Memory B cell (primary cell): ENCODE measurements at regions not wholly inside any gene's neighbourhood (a gene's known extent, or its start where the extent isn't known, plus 50 kb on each side); places are given as distances from the start of the nearest gene placed in this dataset.

Experiments
- ATAC-seq: fragments of 150-1000 bp; cut with Tn5 transposase; 2 replicates; pipeline ENCODE4 v1.10.0; 2021; ENCODE audit warnings: low read depth, mild to moderate bottlenecking, moderate library complexity
- DNase-seq, 2 donors: peaks; one replicate each; pipeline ENCODE4 v3.0.0; 2022; ENCODE audit warnings: low spot score in 2 of 2
- H3K27ac Mint-ChIP-seq: one replicate; pipeline ENCODE4 v1.8.0; 2022; ENCODE audit warnings: mild to moderate bottlenecking, moderate library complexity, mixed read lengths
- H3K27me3 Mint-ChIP-seq: one replicate; pipeline ENCODE4 v1.8.0; 2022; ENCODE audit warnings: mixed read lengths
- H3K36me3 Mint-ChIP-seq: one replicate; pipeline ENCODE4 v1.8.0; 2022; ENCODE audit warnings: mild to moderate bottlenecking, mixed read lengths
- H3K4me1 Mint-ChIP-seq: one replicate; pipeline ENCODE4 v1.8.0; 2022; ENCODE audit warnings: mixed read lengths
- H3K4me3 Mint-ChIP-seq: one replicate; pipeline ENCODE4 v1.8.0; 2022; ENCODE audit warnings: mild to moderate bottlenecking, moderate library complexity, mixed read lengths
- H3K9me3 Mint-ChIP-seq: one replicate; pipeline ENCODE4 v1.8.0; 2022; ENCODE audit warnings: mixed read lengths

- H3K36me3 Mint-ChIP-seq: no peaks in the 10 kb centered on the region
- H3K4me1 Mint-ChIP-seq: no peaks in the 10 kb centered on the region
- peaks cover 2% of the 10 kb centered on the region for H3K27me3 Mint-ChIP-seq
- no peaks in the 10 kb centered on the region for H3K9me3 Mint-ChIP-seq
- no peak overlapping the region for H3K27ac Mint-ChIP-seq
- ATAC-seq (no peak), DNase-seq (no peak)
- H3K4me3 Mint-ChIP-seq: no peak overlapping the region
These were observed 432.6 kb downstream of the ETNK1 start for GRCh38 chr12:23057571-23057970.

- Mint-ChIP-seq H3K4me3 (no peak overlapping the region), H3K36me3 (no peaks in the 10 kb centered on the region), H3K4me1 (no peaks in the 10 kb centered on the region), H3K27ac (no peak overlapping the region), H3K27me3 (peaks cover 2% of the 10 kb centered on the region), H3K9me3 (no peaks in the 10 kb centered on the region)
- ATAC-seq (no peak), DNase-seq (no peak)
These were observed 435.2 kb downstream of the ETNK1 start for GRCh38 chr12:23060161-23060560.

DNA sequence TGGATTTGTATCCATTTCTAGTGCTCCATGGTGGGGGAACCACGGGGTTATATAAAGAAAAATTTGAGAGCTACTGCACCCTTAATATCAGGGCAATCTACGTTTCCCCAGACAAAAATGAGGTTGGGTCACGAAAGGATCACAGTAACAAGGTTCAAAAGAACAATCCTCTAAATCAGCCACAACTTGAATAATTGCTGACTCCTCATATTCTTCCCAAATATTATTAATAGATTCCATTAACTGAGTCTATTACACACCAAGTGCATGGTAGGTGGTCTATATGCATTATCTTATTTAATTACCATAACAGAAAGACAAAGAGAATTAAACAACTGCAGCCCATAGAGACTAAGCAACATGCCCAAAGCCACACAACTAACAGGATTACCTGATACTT is 438.2 kb downstream of the ETNK1 start:
- Mint-ChIP-seq H3K27ac (no peak overlapping the region), H3K4me1 (no peaks in the 10 kb centered on the region), H3K27me3 (no peaks in the 10 kb centered on the region), H3K9me3 (no peaks in the 10 kb centered on the region), H3K4me3 (no peak overlapping the region), H3K36me3 (no peaks in the 10 kb centered on the region)
- no peak for ATAC-seq
- DNase-seq: no peak

DNA sequence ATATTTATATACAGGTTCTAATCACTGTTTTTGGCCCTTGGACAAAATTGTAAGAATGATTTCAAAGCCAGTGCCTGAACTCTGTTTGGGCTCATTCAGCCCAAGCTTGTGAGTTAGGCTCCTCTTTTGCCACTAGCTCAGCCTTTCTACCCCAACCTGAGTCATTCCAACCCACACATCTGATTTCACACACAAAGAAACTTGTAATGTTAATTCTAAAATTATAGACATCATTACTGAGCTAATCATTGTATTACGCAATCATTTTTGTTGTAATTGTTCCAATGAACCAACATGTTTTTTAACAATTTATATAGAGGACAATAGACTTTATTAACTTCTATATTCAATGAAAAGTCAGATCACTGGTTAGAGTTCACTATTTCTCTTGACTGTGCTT is 441.1 kb downstream of the ETNK1 start:
- Mint-ChIP-seq H3K27me3 (no peaks in the 10 kb centered on the region), H3K36me3 (no peaks in the 10 kb centered on the region), H3K9me3 (no peaks in the 10 kb centered on the region), H3K4me3 (no peak overlapping the region), H3K27ac (no peak overlapping the region), H3K4me1 (no peaks in the 10 kb centered on the region)
- DNase-seq (no peak), ATAC-seq (no peak)

DNA sequence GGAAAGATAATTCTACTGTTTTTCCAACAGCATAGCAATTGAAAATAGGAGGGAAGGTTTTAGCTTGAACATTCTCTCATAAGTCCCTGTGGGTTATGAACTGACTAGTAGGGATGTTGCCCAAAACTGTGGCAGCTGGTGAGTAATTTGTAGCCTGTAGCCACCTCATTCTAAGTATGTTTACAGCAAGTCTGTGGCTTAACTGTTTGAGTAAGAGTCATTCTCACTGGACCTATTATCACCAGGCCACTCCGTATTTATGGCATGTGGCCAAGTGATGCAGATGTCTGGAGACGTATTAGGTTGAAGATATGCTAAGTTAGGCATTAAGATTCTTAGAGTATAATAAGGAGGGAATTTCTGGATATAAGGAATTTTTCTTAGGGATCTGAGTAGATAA is 458.3 kb downstream of the ETNK1 start:
- DNase-seq (no peak), ATAC-seq (no peak)
- H3K9me3 Mint-ChIP-seq: no peaks in the 10 kb centered on the region
- H3K27me3 Mint-ChIP-seq: no peaks in the 10 kb centered on the region
- no peaks in the 10 kb centered on the region for H3K36me3 Mint-ChIP-seq
- H3K4me1 Mint-ChIP-seq: no peaks in the 10 kb centered on the region
- no peak overlapping the region for H3K4me3 Mint-ChIP-seq
- H3K27ac Mint-ChIP-seq: no peak overlapping the region

DNA sequence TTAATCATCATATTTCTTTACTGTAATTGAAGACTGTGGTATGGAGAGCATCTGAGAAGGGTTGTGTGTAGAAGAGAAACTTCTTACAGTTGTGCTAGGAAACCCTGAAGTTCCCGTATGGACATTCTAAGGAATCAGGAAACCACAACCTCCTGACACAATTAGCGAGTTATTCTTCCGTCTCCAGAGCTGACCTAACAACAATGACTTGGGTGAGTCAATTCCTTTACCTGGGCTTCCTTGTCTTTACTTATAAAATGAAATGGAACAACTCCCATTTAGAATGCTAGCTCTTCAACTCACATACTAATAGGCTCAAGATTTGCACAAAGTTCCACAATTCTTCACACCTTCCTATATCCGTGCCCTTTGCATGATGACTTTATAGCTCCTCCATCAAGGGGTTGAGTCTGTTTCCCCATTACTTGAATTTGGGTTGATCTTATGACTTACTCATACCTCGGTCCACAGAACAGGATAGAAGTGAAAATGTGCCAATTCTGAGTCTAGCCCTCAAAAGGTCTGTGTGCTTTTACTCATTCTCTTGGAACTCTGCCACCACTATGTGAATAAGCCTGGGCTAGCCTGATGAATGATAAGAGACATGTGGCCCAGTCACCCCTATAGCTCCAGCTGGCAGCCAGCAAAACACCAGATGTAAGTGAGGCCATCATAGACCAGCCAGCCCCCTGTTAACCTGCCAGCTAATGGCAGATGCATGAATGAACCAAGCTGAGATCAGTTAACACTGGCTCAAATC is 459.4 kb downstream of the ETNK1 start:
- Mint-ChIP-seq H3K27me3 (no peaks in the 10 kb centered on the region), H3K27ac (no peak overlapping the region), H3K4me1 (no peaks in the 10 kb centered on the region), H3K9me3 (no peaks in the 10 kb centered on the region), H3K36me3 (no peaks in the 10 kb centered on the region), H3K4me3 (no peak overlapping the region)
- no peak for ATAC-seq
- no peak for DNase-seq

GRCh38 chr12:23088594-23088993 is 463.6 kb downstream of the ETNK1 start:
- H3K4me1 Mint-ChIP-seq: no peaks in the 10 kb centered on the region
- DNase-seq: no peak

GRCh38 chr12:23093488-23093887 is 468.5 kb downstream of the ETNK1 start:
- Mint-ChIP-seq H3K36me3 (no peaks in the 10 kb centered on the region), H3K4me3 (no peak overlapping the region), H3K9me3 (no peaks in the 10 kb centered on the region), H3K27me3 (no peaks in the 10 kb centered on the region), H3K4me1 (no peaks in the 10 kb centered on the region), H3K27ac (no peak overlapping the region)
- ATAC-seq: no peak
- no peak for DNase-seq

More at GRCh38 chr12:23088594-23088993, 463.6 kb downstream of the ETNK1 start:
- Mint-ChIP-seq H3K27ac (no peak overlapping the region), H3K9me3 (no peaks in the 10 kb centered on the region), H3K4me3 (no peak overlapping the region), H3K27me3 (no peaks in the 10 kb centered on the region), H3K36me3 (no peaks in the 10 kb centered on the region)
- ATAC-seq: no peak

DNA sequence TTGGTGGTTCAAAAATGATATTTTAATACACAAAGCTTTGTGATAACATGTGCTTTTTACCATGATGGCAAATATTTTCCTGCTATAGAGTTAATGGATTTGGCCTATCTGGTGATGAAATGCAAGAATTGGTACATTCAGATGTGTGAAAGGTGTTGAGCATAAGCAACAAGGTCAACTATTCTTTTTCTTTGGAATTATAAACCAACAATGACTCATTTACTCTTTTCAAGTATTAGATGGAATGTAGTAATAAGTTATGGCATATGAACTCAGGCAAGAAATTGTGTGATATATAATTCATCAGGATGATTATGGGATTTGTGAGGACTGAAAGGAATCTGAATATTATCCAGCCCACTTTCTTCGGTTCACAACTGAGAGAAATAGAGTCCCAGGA is 471.4 kb downstream of the ETNK1 start:
- Mint-ChIP-seq H3K36me3 (no peaks in the 10 kb centered on the region), H3K27ac (no peak overlapping the region), H3K4me3 (no peak overlapping the region), H3K9me3 (no peaks in the 10 kb centered on the region), H3K27me3 (no peaks in the 10 kb centered on the region), H3K4me1 (no peaks in the 10 kb centered on the region)
- DNase-seq (no peak), ATAC-seq (no peak)

DNA sequence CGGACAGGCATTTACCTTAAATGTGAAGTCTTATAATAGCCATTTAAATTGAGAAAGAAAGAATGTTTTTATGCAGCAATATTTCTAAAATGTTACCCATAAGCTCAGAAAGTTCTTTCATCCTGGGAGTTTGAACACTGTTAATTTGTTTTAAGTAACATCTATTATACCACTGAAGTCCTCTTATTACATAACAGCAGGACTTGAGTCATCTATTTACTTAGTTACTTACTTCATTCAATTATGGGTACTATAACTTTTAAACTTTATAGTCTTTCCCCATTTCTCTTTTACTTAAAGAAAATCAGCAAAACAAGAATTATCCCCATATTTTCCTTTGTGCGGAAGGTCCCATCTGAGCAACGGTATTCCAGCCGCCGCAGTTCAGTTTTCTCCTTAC is 473.1 kb downstream of the ETNK1 start:
- Mint-ChIP-seq H3K27ac (no peak overlapping the region), H3K27me3 (no peaks in the 10 kb centered on the region), H3K4me1 (no peaks in the 10 kb centered on the region), H3K36me3 (no peaks in the 10 kb centered on the region), H3K4me3 (no peak overlapping the region), H3K9me3 (no peaks in the 10 kb centered on the region)
- DNase-seq: no peak
- no peak for ATAC-seq

DNA sequence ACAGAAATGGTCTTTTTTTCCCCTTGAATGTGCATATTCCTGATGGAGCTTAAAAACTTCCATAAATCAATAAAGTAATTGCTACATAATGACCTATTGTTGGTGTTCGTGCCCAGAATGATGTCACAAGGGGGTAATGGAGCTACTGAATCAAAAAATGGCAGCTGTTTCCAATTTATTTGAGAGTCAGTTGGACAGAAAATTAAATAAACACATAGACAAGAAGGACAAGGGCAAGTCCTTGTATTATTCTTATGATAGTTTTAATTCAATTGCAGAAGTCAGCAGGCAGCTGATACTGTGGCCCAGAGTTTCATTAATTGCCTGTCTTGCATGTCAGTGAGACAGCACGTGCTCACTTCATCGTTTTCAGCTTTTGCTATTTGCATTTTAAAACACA is 473.5 kb downstream of the ETNK1 start:
- no peaks in the 10 kb centered on the region for H3K9me3 Mint-ChIP-seq
- no peak for DNase-seq

GRCh38 chr12:23099104-23099503 is 474.1 kb downstream of the ETNK1 start:
- Mint-ChIP-seq H3K9me3 (no peaks in the 10 kb centered on the region), H3K4me3 (no peak overlapping the region), H3K4me1 (no peaks in the 10 kb centered on the region), H3K27ac (no peak overlapping the region), H3K27me3 (no peaks in the 10 kb centered on the region), H3K36me3 (no peaks in the 10 kb centered on the region)
- DNase-seq (no peak), ATAC-seq (no peak)

More for the DNA sequence above, 473.5 kb downstream of the ETNK1 start:
- Mint-ChIP-seq H3K4me1 (no peaks in the 10 kb centered on the region), H3K27me3 (no peaks in the 10 kb centered on the region), H3K36me3 (no peaks in the 10 kb centered on the region), H3K27ac (no peak overlapping the region), H3K4me3 (no peak overlapping the region)
- no peak for ATAC-seq

DNA sequence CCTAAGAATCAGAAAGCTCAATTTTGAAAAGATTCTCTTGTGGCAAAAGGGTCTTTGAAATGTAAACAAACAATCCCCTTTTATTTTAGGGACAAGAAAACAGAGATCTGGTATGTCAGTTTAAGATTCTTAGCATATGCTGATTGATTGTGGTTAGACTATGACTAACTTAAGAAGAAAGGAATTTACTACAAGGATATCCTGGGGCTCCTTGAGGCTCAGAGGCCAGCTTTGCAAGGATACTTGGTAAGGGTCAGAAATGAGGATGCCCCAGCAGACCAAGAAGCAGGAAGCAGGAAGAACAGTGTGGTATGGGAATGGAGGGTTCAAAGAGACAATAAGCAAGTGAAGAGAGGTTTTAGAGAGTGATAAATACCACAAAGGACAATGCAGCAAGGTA is 474.6 kb downstream of the ETNK1 start:
- no peaks in the 10 kb centered on the region for H3K9me3 Mint-ChIP-seq
- no peak overlapping the region for H3K4me3 Mint-ChIP-seq
- H3K36me3 Mint-ChIP-seq: no peaks in the 10 kb centered on the region
- no peak for ATAC-seq
- H3K27ac Mint-ChIP-seq: no peak overlapping the region
- no peaks in the 10 kb centered on the region for H3K4me1 Mint-ChIP-seq
- H3K27me3 Mint-ChIP-seq: no peaks in the 10 kb centered on the region
- DNase-seq: no peak

DNA sequence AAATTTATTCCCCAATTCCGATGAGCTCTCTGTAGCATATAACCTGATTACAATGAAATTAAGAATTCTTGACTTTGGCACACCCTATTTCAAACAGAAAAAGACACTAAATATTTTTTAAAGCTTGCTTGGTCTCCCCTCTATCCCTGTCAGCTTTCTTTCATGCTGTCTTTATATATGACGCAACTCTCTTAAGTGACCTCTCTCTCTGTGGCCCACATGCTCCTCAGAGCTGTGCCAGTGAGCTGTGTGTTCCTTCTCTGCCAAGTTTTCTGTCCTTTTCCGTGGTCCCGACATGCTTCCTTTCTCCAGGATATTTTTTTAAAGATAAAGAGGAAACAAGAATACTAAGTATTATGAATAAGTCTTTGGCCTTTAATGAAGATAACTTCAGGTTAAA is 484.0 kb downstream of the ETNK1 start:
- H3K36me3 Mint-ChIP-seq: no peaks in the 10 kb centered on the region
- H3K27me3 Mint-ChIP-seq: peaks cover 1% of the 10 kb centered on the region
- H3K9me3 Mint-ChIP-seq: no peaks in the 10 kb centered on the region
- no peak overlapping the region for H3K4me3 Mint-ChIP-seq
- no peak for DNase-seq
- H3K27ac Mint-ChIP-seq: no peak overlapping the region
- ATAC-seq: no peak
- H3K4me1 Mint-ChIP-seq: no peaks in the 10 kb centered on the region

DNA sequence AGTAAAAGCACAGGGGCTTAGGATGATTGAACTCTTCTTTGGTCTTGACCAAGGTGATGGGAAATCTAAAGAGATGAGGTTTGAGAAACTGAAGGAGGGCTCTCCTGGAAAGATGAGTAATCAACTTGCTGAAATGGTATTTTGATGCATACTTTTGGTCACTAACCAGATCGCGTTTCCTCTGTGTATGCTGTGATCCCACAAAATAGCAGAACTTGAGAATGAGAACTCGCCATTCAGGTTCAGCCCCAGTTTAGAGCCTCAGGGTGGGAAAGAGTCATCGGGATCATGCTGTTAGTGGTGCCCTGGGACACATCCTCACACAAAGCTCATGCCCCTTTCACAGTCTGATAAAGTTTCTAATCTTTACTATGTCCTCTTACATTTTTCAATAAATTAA is 488.8 kb downstream of the ETNK1 start:
- Mint-ChIP-seq H3K4me1 (no peaks in the 10 kb centered on the region), H3K36me3 (no peaks in the 10 kb centered on the region), H3K4me3 (no peak overlapping the region), H3K27me3 (peaks cover 4% of the 10 kb centered on the region), H3K27ac (no peak overlapping the region), H3K9me3 (no peaks in the 10 kb centered on the region)
- ATAC-seq (no peak), DNase-seq (no peak)
